Panc1 (cell line): ENCODE measurements at regions not wholly inside any gene's neighbourhood (a gene's known extent, or its start where the extent isn't known, plus 50 kb on each side); places are given as distances from the start of the nearest gene placed in this dataset.

ENCODE experiments used
- ATAC-seq: fragments of 200-7000 bp; cut with Tn5 transposase; 2 replicates; pipeline ENCODE4 v1.9.1; 2020; ENCODE audit warnings: mild to moderate bottlenecking, moderate library complexity
- BruUV-seq: library from RNA; stranded (reverse); fragments of 400-500 nt; replicated peaks from 2 replicates; lab custom pipeline; 2021; lab: Mats Ljungman, UMichigan
- CTCF ChIA-PET: fragments of 300-600 bp; sonication (Branson Sonifier 250); formaldehyde crosslinking; loops from one replicate; lab custom pipeline; 2022; ENCODE audit warnings: antibody characterized with exemption; lab: Charles Lee
- POLR2A ChIA-PET: fragments of 300-600 bp; sonication (Branson Sonifier 250); formaldehyde crosslinking; loops from one replicate; lab custom pipeline; 2022; ENCODE audit warnings: antibody characterized with exemption; lab: Charles Lee
- DNase-seq: peaks from one replicate; pipeline ENCODE4 v3.0.0-alpha.2; 2010; ENCODE audit warnings: low read depth, low spot score
- H3K27ac ChIP-seq: 2 replicates; pipeline ENCODE4 v1.5.1; 2011; ENCODE audit warnings: mild to moderate bottlenecking, low read length, inconsistent platforms
- H3K27me3 ChIP-seq: fragments of 200-500 bp; sonication (Bioruptor generic); 2 replicates; pipeline ENCODE4 v1.6.0; 2014; ENCODE audit warnings: low read length, inconsistent platforms; ENCODE audit not compliant: control insufficient read depth, insufficient read depth
- H3K36me3 ChIP-seq: fragments of 200-500 bp; sonication (Bioruptor generic); 2 replicates; pipeline ENCODE4 v1.5.1; 2014; ENCODE audit warnings: inconsistent platforms, mild to moderate bottlenecking, low read length, moderate library complexity; ENCODE audit not compliant: control insufficient read depth, insufficient read depth
- H3K4me1 ChIP-seq: 2 replicates; pipeline ENCODE4 v1.5.1; 2011; ENCODE audit warnings: inconsistent platforms, mild to moderate bottlenecking, low read length, moderate library complexity; ENCODE audit not compliant: control insufficient read depth, insufficient read depth
- H3K4me3 ChIP-seq, 2 experiments: 2 replicates each; pipeline ENCODE4 v1.5.1; 2011 to 2012; ENCODE audit warnings: low read depth in 2 of 2, low read length in 2 of 2, mild to moderate bottlenecking in 2 of 2, inconsistent platforms in 1 of 2, moderate library complexity in 1 of 2
- H3K9me3 ChIP-seq: fragments of 200-500 bp; sonication (Bioruptor generic); 2 replicates; pipeline ENCODE4 v1.5.1; 2014; ENCODE audit warnings: low read depth, mild to moderate bottlenecking, inconsistent platforms, low read length, moderate library complexity; ENCODE audit not compliant: control insufficient read depth, insufficient read depth
- POLR2AphosphoS5 ChIP-seq: IDR thresholded peaks from 2 replicates; pipeline ENCODE4 v1.6.1; 2012; ENCODE audit warnings: mild to moderate bottlenecking, low read depth, low read length, moderate library complexity
- SIN3A ChIP-seq: IDR thresholded peaks from 2 replicates; pipeline ENCODE4 v1.6.1; 2012; ENCODE audit warnings: low read depth, mild to moderate bottlenecking, low read length, moderate library complexity, borderline replicate concordance; ENCODE audit not compliant: insufficient read depth
- TCF7L2 ChIP-seq: IDR thresholded peaks from 2 replicates; pipeline ENCODE4 v1.6.1; 2011; ENCODE audit warnings: mild to moderate bottlenecking, low read depth, low read length, inconsistent platforms
- in situ Hi-C: cut with HindIII; loops from 2 replicates; pipeline ENCODE4 v1.10.0; 2016; ENCODE audit warnings: low sequenced_read_pairs, low pct_unique_long_range_greater_than_20kb
- intact Hi-C: fragments of 100-400 bp; cut with micrococcal nuclease; formaldehyde crosslinking; loops from one replicate; pipeline ENCODE4 v1.10.0; 2022; ENCODE audit not compliant: unreplicated experiment
- TF ChIP-seq, protein P1 (sequence below), 2 experiments: IDR thresholded peaks; 2 replicates each; pipeline ENCODE4 v1.6.1; 2011 to 2012; ENCODE audit warnings: low read depth in 2 of 2, control low read depth in 1 of 2, low read length in 1 of 2, mild to moderate bottlenecking in 1 of 2, moderate library complexity in 1 of 2; ENCODE audit not compliant: insufficient read depth in 1 of 2
- TF ChIP-seq, protein P2 (sequence below): fragments of 450-650 bp; IDR thresholded peaks from 2 replicates; pipeline ENCODE4 v1.5.1; 2017; ENCODE audit warnings: mild to moderate bottlenecking

DNA sequence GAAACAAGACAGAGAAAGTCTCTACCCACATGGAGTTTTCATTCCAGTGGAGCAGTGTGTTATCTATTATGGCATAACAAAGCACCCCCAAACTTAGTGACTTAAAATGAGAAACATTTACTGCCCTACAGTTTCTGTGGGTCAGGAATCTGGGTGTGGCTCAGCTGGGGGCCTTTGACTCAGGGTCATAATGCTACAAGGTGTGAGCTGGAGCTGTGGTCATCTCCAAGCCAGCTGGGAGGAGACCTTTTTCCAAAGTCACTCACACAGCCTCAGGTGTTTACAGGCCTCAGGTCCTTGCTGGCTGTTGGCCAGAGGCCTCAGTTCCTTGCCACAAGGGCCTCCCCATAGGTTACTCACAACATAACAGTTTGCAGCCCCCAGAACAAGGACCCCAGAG, 169.2 kb downstream of the ETAA1 start:
- in situ Hi-C loops: no loop called here
- POLR2A ChIA-PET: no interaction called here
- Histone ChIP-seq H3K36me3 (no peaks in the 10 kb centered on the region), H3K27me3 (no peaks in the 10 kb centered on the region), H3K9me3 (no peaks in the 10 kb centered on the region), H3K4me1 (no peaks in the 10 kb centered on the region), H3K4me3 (no peak overlapping the region), H3K27ac (no peak overlapping the region)
- ATAC-seq: no peak
- CTCF ChIA-PET: no interaction called here
- TF ChIP-seq TCF7L2 (no peak), POLR2AphosphoS5 (no peak), SIN3A (no peak)
- TF ChIP-seq, protein P1, sequence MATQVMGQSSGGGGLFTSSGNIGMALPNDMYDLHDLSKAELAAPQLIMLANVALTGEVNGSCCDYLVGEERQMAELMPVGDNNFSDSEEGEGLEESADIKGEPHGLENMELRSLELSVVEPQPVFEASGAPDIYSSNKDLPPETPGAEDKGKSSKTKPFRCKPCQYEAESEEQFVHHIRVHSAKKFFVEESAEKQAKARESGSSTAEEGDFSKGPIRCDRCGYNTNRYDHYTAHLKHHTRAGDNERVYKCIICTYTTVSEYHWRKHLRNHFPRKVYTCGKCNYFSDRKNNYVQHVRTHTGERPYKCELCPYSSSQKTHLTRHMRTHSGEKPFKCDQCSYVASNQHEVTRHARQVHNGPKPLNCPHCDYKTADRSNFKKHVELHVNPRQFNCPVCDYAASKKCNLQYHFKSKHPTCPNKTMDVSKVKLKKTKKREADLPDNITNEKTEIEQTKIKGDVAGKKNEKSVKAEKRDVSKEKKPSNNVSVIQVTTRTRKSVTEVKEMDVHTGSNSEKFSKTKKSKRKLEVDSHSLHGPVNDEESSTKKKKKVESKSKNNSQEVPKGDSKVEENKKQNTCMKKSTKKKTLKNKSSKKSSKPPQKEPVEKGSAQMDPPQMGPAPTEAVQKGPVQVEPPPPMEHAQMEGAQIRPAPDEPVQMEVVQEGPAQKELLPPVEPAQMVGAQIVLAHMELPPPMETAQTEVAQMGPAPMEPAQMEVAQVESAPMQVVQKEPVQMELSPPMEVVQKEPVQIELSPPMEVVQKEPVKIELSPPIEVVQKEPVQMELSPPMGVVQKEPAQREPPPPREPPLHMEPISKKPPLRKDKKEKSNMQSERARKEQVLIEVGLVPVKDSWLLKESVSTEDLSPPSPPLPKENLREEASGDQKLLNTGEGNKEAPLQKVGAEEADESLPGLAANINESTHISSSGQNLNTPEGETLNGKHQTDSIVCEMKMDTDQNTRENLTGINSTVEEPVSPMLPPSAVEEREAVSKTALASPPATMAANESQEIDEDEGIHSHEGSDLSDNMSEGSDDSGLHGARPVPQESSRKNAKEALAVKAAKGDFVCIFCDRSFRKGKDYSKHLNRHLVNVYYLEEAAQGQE (IDR thresholded peaks at IDR 0.05; ENCODE audit: insufficient read depth in 1 of 2, low read depth in 2 of 2, low read length in 1 of 2): no peak
- TF ChIP-seq, protein P2, sequence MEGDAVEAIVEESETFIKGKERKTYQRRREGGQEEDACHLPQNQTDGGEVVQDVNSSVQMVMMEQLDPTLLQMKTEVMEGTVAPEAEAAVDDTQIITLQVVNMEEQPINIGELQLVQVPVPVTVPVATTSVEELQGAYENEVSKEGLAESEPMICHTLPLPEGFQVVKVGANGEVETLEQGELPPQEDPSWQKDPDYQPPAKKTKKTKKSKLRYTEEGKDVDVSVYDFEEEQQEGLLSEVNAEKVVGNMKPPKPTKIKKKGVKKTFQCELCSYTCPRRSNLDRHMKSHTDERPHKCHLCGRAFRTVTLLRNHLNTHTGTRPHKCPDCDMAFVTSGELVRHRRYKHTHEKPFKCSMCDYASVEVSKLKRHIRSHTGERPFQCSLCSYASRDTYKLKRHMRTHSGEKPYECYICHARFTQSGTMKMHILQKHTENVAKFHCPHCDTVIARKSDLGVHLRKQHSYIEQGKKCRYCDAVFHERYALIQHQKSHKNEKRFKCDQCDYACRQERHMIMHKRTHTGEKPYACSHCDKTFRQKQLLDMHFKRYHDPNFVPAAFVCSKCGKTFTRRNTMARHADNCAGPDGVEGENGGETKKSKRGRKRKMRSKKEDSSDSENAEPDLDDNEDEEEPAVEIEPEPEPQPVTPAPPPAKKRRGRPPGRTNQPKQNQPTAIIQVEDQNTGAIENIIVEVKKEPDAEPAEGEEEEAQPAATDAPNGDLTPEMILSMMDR: no peak
- no TSS peak for BruUV-seq
- no peak for DNase-seq
- intact Hi-C loops: no loop called here

DNA sequence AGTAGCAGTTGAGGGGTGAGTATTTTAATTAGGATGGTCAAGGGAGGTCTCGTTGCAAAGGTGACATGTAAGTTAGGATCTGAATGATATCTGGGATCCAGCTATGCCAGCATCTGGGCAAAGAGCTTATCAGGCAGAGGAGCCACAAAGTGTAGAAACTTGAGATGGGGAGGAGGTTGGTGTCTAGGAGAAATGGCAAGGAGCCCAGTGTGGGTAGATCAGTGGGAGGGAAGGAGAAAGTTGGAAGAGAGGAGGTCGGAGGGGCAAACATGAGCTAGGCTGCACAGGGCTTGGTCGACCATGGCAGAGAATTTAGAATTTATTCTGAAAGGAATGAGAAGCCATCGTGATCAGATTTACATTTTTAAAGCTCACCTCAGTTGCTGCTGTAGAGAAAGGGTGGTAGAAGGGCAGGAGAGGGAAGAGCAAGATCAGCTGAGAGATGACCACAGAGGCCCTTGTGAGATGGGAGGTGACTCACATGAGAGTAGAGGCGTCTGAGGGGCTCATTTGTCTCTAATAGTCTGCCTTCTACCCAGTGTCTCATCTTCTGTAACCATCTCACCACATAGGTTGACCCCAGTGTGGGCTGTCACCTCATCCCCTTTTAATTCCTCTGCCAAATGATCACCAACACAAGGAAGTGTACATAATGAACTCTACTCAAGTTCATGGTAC, 170.0 kb downstream of the ETAA1 start:
- DNase-seq (no peak), ATAC-seq (no peak)
- H3K27ac ChIP-seq: no peak overlapping the region
- in situ Hi-C loops: no loop called here
- no peak overlapping the region for H3K4me3 ChIP-seq
- no peaks in the 10 kb centered on the region for H3K9me3 ChIP-seq
- H3K36me3 ChIP-seq: no peaks in the 10 kb centered on the region
- no peaks in the 10 kb centered on the region for H3K4me1 ChIP-seq
- no peaks in the 10 kb centered on the region for H3K27me3 ChIP-seq
- POLR2A ChIA-PET: no interaction called here
- intact Hi-C loops: no loop called here
- TF ChIP-seq, protein P2: no peak
- TF ChIP-seq SIN3A (no peak), TCF7L2 (no peak), POLR2AphosphoS5 (no peak)
- TF ChIP-seq, protein P1 (IDR thresholded peaks at IDR 0.05; ENCODE audit: insufficient read depth in 1 of 2, low read depth in 2 of 2, low read length in 1 of 2): no peak
- no TSS peak for BruUV-seq
- CTCF ChIA-PET: no interaction called here
